ENCODE measurements at regions not wholly inside any gene's neighbourhood (a gene's known extent, or its start where the extent isn't known, plus 50 kb on each side); places are given as distances from the start of the nearest gene placed in this dataset.
"Not testable (repeated sequence)": the region's sequence is repeated elsewhere in the genome, so short reads cannot be mapped to it uniquely, and the experiment has no call there.

DNA sequence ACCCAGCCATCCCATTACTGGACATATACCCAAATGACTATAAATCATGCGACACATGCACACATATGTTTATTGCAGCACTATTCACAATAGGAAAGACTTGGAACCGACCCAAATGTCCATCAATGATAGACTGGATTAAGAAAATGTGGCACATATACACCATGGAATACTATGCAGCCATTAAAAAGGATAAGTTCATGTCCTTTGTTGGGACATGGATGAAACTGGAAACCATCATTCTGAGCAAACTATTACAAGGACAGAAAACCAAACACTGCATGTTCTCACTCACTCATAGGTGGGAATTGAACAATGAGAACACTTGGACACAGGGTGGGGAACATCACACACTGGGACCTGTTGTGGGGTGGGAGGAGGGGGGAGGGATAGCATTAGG is 586.5 kb upstream of the CAMK1G start:
- H3K79me1 ChIP-seq (replicated peaks; ENCODE audit: low read length, poor library complexity, severe bottlenecking); H3K9ac ChIP-seq (ENCODE audit: low read length); H3K9me3 ChIP-seq (ENCODE audit: control insufficient read depth, low read length); DNase-seq; H3K27ac ChIP-seq (ENCODE audit: low read length, poor library complexity, severe bottlenecking); H3K18ac ChIP-seq (ENCODE audit: low read depth in 1 of 2, low read length in 2 of 2); H3K27me3 ChIP-seq (ENCODE audit: control insufficient read depth in 1 of 2, insufficient read depth in 1 of 2, low read length in 2 of 2); H2AK5ac ChIP-seq (ENCODE audit: low read length, severe bottlenecking); H2BK15ac ChIP-seq (ENCODE audit: low read depth, poor library complexity, severe bottlenecking); H3K4me1 ChIP-seq (ENCODE audit: control insufficient read depth, insufficient read depth, low read depth, low read length); H2BK12ac ChIP-seq (ENCODE audit: low read length in 2 of 2); H3K4ac ChIP-seq (ENCODE audit: low read depth in 1 of 2, low read length in 2 of 2); H2AFZ ChIP-seq (ENCODE audit: low read depth, low read length); H2BK5ac ChIP-seq (ENCODE audit: low read depth, low read length, poor library complexity, severe bottlenecking); H3K4me2 ChIP-seq (ENCODE audit: low read length, poor library complexity, severe bottlenecking); H3K4me3 ChIP-seq (ENCODE audit: insufficient read depth in 1 of 2, low read depth in 1 of 2, low read length in 2 of 2); H3K23ac ChIP-seq (ENCODE audit: low read length in 2 of 2); H2BK120ac ChIP-seq (ENCODE audit: low read depth, low read length); H3K36me3 ChIP-seq (ENCODE audit: control insufficient read depth in 1 of 2, insufficient read depth in 2 of 2, low read depth in 1 of 2, low read length in 2 of 2); H3K14ac ChIP-seq (ENCODE audit: low read length in 2 of 2); H4K8ac ChIP-seq (ENCODE audit: low read length); H4K91ac ChIP-seq (ENCODE audit: low read length): not testable (repeated sequence)
- WGBS, result 100% methylated on average over 1 of the region's 2 CpGs

DNA sequence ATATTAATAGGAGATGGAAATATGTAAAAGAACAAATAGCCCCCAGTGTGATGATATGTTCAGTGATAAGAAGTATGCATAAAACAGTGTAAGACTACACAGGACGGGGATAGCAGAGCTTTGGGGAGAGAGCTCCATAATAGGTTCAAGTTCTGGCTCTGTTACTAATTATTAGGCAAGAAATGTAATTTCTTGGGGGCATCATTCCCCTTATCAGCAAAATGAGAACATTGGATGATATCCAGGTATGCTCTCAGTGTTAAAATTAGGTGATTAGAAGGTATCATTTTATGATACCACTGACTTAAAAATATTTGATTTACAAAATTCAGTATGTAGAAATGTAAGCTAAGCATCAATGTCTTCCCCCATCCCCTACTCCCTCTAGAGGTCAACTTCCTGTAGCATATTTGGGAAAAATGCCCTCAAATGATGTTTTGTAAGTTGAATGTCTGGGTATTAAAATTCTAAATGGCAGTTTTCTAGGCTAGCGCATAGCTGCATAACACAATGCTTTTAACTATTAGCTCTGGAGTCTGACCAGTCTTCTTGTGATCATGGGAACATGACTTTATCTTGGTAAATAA is 585.7 kb upstream of the CAMK1G start:
- peak; percentile 9 for DNase-seq
- no peak overlapping the region for H2AK5ac ChIP-seq (ENCODE audit: low read length, severe bottlenecking)
- H2AFZ ChIP-seq (ENCODE audit: low read depth, low read length), result no peak overlapping the region
- H3K4me1 ChIP-seq (ENCODE audit: control insufficient read depth, insufficient read depth, low read depth, low read length), result no peaks in the 10 kb centered on the region
- no peak overlapping the region for H2BK12ac ChIP-seq (ENCODE audit: low read length in 2 of 2)
- H2BK120ac ChIP-seq (ENCODE audit: low read depth, low read length), result no peak overlapping the region
- H3K79me1 ChIP-seq (replicated peaks; ENCODE audit: low read length, poor library complexity, severe bottlenecking), result no peaks in the 10 kb centered on the region
- H3K27me3 ChIP-seq (ENCODE audit: control insufficient read depth in 1 of 2, insufficient read depth in 1 of 2, low read length in 2 of 2), result no peaks in the 10 kb centered on the region
- no peak overlapping the region for H3K9ac ChIP-seq (ENCODE audit: low read length)
- H2BK15ac ChIP-seq (ENCODE audit: low read depth, poor library complexity, severe bottlenecking), result no peak overlapping the region
- WGBS, result 86% methylated on average over 2 of the region's 2 CpGs
- H4K91ac ChIP-seq (ENCODE audit: low read length), result no peak overlapping the region
- H4K8ac ChIP-seq (ENCODE audit: low read length), result no peak overlapping the region
- H2BK5ac ChIP-seq (ENCODE audit: low read depth, low read length, poor library complexity, severe bottlenecking), result no peak overlapping the region
- no peaks in the 10 kb centered on the region for H3K9me3 ChIP-seq (ENCODE audit: control insufficient read depth, low read length)
- no peak overlapping the region for H3K18ac ChIP-seq (ENCODE audit: low read depth in 1 of 2, low read length in 2 of 2)
- H3K14ac ChIP-seq (ENCODE audit: low read length in 2 of 2), result no peak overlapping the region
- H3K23ac ChIP-seq (ENCODE audit: low read length in 2 of 2), result no peak overlapping the region
- no peak overlapping the region for H3K27ac ChIP-seq (ENCODE audit: low read length, poor library complexity, severe bottlenecking)
- no peak overlapping the region for H3K4ac ChIP-seq (ENCODE audit: low read depth in 1 of 2, low read length in 2 of 2)
- H3K4me3 ChIP-seq (ENCODE audit: insufficient read depth in 1 of 2, low read depth in 1 of 2, low read length in 2 of 2), result no peak overlapping the region
- H3K36me3 ChIP-seq (ENCODE audit: control insufficient read depth in 1 of 2, insufficient read depth in 2 of 2, low read depth in 1 of 2, low read length in 2 of 2), result no peaks in the 10 kb centered on the region
- H3K4me2 ChIP-seq (ENCODE audit: low read length, poor library complexity, severe bottlenecking), result no peak overlapping the region

DNA sequence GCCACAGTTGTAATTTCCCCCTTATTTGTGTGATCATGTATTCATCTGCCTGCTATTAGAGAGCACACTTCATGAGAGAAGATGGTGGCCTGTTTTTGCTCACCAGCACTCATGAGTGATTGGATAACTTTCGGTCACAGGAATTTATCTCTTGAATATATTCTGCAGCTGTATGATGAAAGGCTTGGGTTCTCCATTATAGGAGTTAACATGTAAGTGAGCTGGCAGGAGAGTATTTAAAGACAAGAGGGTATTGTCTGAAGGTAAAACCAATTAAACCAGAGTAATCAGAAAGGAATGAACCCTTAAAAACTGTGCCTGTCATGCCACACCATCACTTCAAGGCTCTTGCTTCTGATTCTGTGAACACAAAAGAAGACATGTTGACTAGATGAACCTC is 574.9 kb upstream of the CAMK1G start:
- Histone ChIP-seq H3K9ac (ENCODE audit: low read length) (no peak overlapping the region), H3K4me3 (ENCODE audit: insufficient read depth in 1 of 2, low read depth in 1 of 2, low read length in 2 of 2) (no peak overlapping the region), H2BK15ac (ENCODE audit: low read depth, poor library complexity, severe bottlenecking) (no peak overlapping the region), H3K4ac (ENCODE audit: low read depth in 1 of 2, low read length in 2 of 2) (no peak overlapping the region), H3K23ac (ENCODE audit: low read length in 2 of 2) (no peak overlapping the region), H3K79me1 (replicated peaks; ENCODE audit: low read length, poor library complexity, severe bottlenecking) (no peaks in the 10 kb centered on the region), H3K27me3 (ENCODE audit: control insufficient read depth in 1 of 2, insufficient read depth in 1 of 2, low read length in 2 of 2) (no peaks in the 10 kb centered on the region), H3K9me3 (ENCODE audit: control insufficient read depth, low read length) (no peaks in the 10 kb centered on the region), H3K36me3 (ENCODE audit: control insufficient read depth in 1 of 2, insufficient read depth in 2 of 2, low read depth in 1 of 2, low read length in 2 of 2) (no peaks in the 10 kb centered on the region), H4K8ac (ENCODE audit: low read length) (no peak overlapping the region), H3K4me1 (ENCODE audit: control insufficient read depth, insufficient read depth, low read depth, low read length) (no peaks in the 10 kb centered on the region), H3K27ac (ENCODE audit: low read length, poor library complexity, severe bottlenecking) (no peak overlapping the region), H4K91ac (ENCODE audit: low read length) (no peak overlapping the region), H3K18ac (ENCODE audit: low read depth in 1 of 2, low read length in 2 of 2) (no peak overlapping the region), H2BK5ac (ENCODE audit: low read depth, low read length, poor library complexity, severe bottlenecking) (no peak overlapping the region), H2BK120ac (ENCODE audit: low read depth, low read length) (no peak overlapping the region), H2BK12ac (ENCODE audit: low read length in 2 of 2) (no peak overlapping the region), H3K14ac (ENCODE audit: low read length in 2 of 2) (no peak overlapping the region), H2AK5ac (ENCODE audit: low read length, severe bottlenecking) (no peak overlapping the region), H3K4me2 (ENCODE audit: low read length, poor library complexity, severe bottlenecking) (no peak overlapping the region), H2AFZ (ENCODE audit: low read depth, low read length) (no peak overlapping the region)
- 95% methylated on average over 1 of the region's 1 CpG for WGBS
- no peak for DNase-seq

DNA sequence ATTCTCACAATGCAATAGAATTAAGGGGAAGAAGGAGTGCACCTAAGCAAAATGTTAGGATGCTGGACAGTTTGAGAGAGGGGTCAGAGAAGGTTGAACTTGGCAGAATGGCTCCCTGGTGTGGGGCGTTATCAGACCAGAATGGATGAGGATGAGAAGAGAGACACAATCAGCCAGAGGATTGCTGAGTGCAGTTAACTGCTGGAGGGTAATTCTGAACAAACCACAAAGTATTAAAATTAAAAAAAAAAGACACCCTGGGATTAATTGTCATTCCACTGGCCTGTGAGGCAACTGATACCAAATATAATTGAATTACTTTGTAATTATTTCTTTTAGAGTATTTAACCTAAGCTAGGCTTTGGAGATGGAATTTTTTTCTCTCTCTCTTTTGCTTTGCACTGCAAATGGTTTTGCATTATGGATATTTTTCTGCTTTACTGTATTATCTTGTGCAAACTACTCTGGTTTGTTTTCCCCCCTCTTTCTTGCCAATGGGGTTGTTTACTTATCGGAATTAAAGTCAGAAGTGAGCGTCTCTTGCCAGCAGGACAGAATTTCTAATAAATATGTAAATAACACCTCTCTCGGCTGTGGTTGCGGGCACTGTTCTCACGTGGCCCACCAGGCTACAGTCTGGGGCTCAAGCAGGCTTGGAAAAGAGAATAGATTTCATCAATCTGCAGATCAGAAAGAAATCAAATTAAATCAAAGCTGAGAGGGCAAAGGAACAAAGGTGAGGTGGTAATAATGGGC is 572.9 kb upstream of the CAMK1G start:
- H3K79me1 ChIP-seq (replicated peaks; ENCODE audit: low read length, poor library complexity, severe bottlenecking), result no peaks in the 10 kb centered on the region
- WGBS, result 88% methylated on average over 6 of the region's 6 CpGs
- no peak overlapping the region for H3K18ac ChIP-seq (ENCODE audit: low read depth in 1 of 2, low read length in 2 of 2)
- no peak overlapping the region for H3K23ac ChIP-seq (ENCODE audit: low read length in 2 of 2)
- no peak overlapping the region for H3K4me2 ChIP-seq (ENCODE audit: low read length, poor library complexity, severe bottlenecking)
- no peak overlapping the region for H2BK12ac ChIP-seq (ENCODE audit: low read length in 2 of 2)
- no peak overlapping the region for H3K4ac ChIP-seq (ENCODE audit: low read depth in 1 of 2, low read length in 2 of 2)
- H2BK5ac ChIP-seq (ENCODE audit: low read depth, low read length, poor library complexity, severe bottlenecking), result no peak overlapping the region
- H3K4me3 ChIP-seq (ENCODE audit: insufficient read depth in 1 of 2, low read depth in 1 of 2, low read length in 2 of 2), result no peak overlapping the region
- no peak overlapping the region for H2BK120ac ChIP-seq (ENCODE audit: low read depth, low read length)
- no peaks in the 10 kb centered on the region for H3K4me1 ChIP-seq (ENCODE audit: control insufficient read depth, insufficient read depth, low read depth, low read length)
- H3K9me3 ChIP-seq (ENCODE audit: control insufficient read depth, low read length), result no peaks in the 10 kb centered on the region
- no peak for DNase-seq
- H3K36me3 ChIP-seq (ENCODE audit: control insufficient read depth in 1 of 2, insufficient read depth in 2 of 2, low read depth in 1 of 2, low read length in 2 of 2), result no peaks in the 10 kb centered on the region
- H2AFZ ChIP-seq (ENCODE audit: low read depth, low read length), result no peak overlapping the region
- H4K8ac ChIP-seq (ENCODE audit: low read length), result no peak overlapping the region
- H3K27me3 ChIP-seq (ENCODE audit: control insufficient read depth in 1 of 2, insufficient read depth in 1 of 2, low read length in 2 of 2), result no peaks in the 10 kb centered on the region
- H2AK5ac ChIP-seq (ENCODE audit: low read length, severe bottlenecking), result no peak overlapping the region
- no peak overlapping the region for H4K91ac ChIP-seq (ENCODE audit: low read length)
- no peak overlapping the region for H2BK15ac ChIP-seq (ENCODE audit: low read depth, poor library complexity, severe bottlenecking)
- H3K27ac ChIP-seq (ENCODE audit: low read length, poor library complexity, severe bottlenecking), result no peak overlapping the region
- H3K9ac ChIP-seq (ENCODE audit: low read length), result no peak overlapping the region
- H3K14ac ChIP-seq (ENCODE audit: low read length in 2 of 2), result no peak overlapping the region

Measured in mesenchymal stem cell (in vitro differentiated cells and primary cell).